ENCODE measurements at regions not wholly inside any gene's neighbourhood (a gene's known extent, or its start where the extent isn't known, plus 50 kb on each side); places are given as distances from the start of the nearest gene placed in this dataset.

- DNase-seq, result no peak
Observed at GRCh38 chr3:146912241-146913015, 307.3 kb upstream of the PLSCR5 start.

- DNase-seq, result no peak
Observed at GRCh38 chr3:146903927-146904326, 298.8 kb upstream of the PLSCR5 start.

GRCh38 chr3:146899171-146899570, 294.0 kb upstream of the PLSCR5 start:
- DNase-seq, result no peak

- no peak for DNase-seq
Observed at GRCh38 chr3:146896711-146897110, 291.6 kb upstream of the PLSCR5 start.

- DNase-seq, result no peak
Observed at GRCh38 chr3:146895026-146895749, 290.0 kb upstream of the PLSCR5 start.

- DNase-seq, result no peak
Observed at GRCh38 chr3:146894406-146894805, 289.3 kb upstream of the PLSCR5 start.

GRCh38 chr3:146892041-146892440, 286.9 kb upstream of the PLSCR5 start:
- DNase-seq, result no peak

- DNase-seq, result no peak
Observed at GRCh38 chr3:146889626-146890025, 284.5 kb upstream of the PLSCR5 start.

- peak; percentile 7 to 15 for DNase-seq
Observed at GRCh38 chr3:146888176-146888575, 283.0 kb upstream of the PLSCR5 start.

- no peak for DNase-seq
Observed at GRCh38 chr3:146884721-146885120, 279.6 kb upstream of the PLSCR5 start.

GRCh38 chr3:146884296-146884695, 279.1 kb upstream of the PLSCR5 start:
- no peak for DNase-seq

GRCh38 chr3:146883288-146883687, 278.1 kb upstream of the PLSCR5 start:
- DNase-seq, result no peak

- no peak for DNase-seq
Observed at GRCh38 chr3:146881966-146882760, 277.0 kb upstream of the PLSCR5 start.

GRCh38 chr3:146881356-146881755, 276.2 kb upstream of the PLSCR5 start:
- DNase-seq, result no peak

GRCh38 chr3:146873748-146874147, 268.6 kb upstream of the PLSCR5 start:
- no peak for DNase-seq

- DNase-seq, result no peak
Observed at GRCh38 chr3:146865175-146865755, 260.1 kb upstream of the PLSCR5 start.

GRCh38 chr3:146861262-146861661, 256.1 kb upstream of the PLSCR5 start:
- DNase-seq, result no peak

- no peak for DNase-seq
Observed at GRCh38 chr3:146854523-146854922, 249.4 kb upstream of the PLSCR5 start.

GRCh38 chr3:146851665-146852064, 246.5 kb upstream of the PLSCR5 start:
- no peak for DNase-seq

GRCh38 chr3:146845361-146845760, 240.2 kb upstream of the PLSCR5 start:
- no peak for DNase-seq

- DNase-seq, result no peak
Observed at GRCh38 chr3:146843476-146843875, 238.3 kb upstream of the PLSCR5 start.

- DNase-seq, result no peak
Observed at GRCh38 chr3:146839727-146840375, 234.7 kb upstream of the PLSCR5 start.
